Ishikawa (cell line): ENCODE measurements at regions not wholly inside any gene's neighbourhood (a gene's known extent, or its start where the extent isn't known, plus 50 kb on each side); places are given as distances from the start of the nearest gene placed in this dataset.

Experiments used
- FOXM1 ChIP-seq: IDR thresholded peaks from 2 replicates; pipeline ENCODE4 v1.6.1; 2012; ENCODE audit warnings: low read depth, borderline replicate concordance
- REST ChIP-seq: IDR thresholded peaks from 2 replicates; pipeline ENCODE4 v1.6.1; 2012; ENCODE audit warnings: low read depth, mild to moderate bottlenecking
- TAF1 ChIP-seq: IDR thresholded peaks from 2 replicates; pipeline ENCODE4 v1.6.1; 2012; ENCODE audit warnings: low read depth, mild to moderate bottlenecking
- USF1 ChIP-seq: IDR thresholded peaks from 2 replicates; pipeline ENCODE4 v1.6.1; 2012

- TF ChIP-seq FOXM1 (no peak), TAF1 (no peak), REST (no peak), USF1 (no peak)
These were observed 103.9 kb upstream of the OBI1 start for GRCh38 chr13:78762825-78763224.
